B cell (primary cell): ENCODE measurements at regions not wholly inside any gene's neighbourhood (a gene's known extent, or its start where the extent isn't known, plus 50 kb on each side); places are given as distances from the start of the nearest gene placed in this dataset.

Experiments used
- EZH2 ChIP-seq: IDR thresholded peaks from 2 replicates; pipeline ENCODE4 v1.6.1; 2012; ENCODE audit warnings: borderline replicate concordance, low read depth, mild to moderate bottlenecking, moderate library complexity, low read length; ENCODE audit not compliant: insufficient read depth, poor library complexity, severe bottlenecking
- TF ChIP-seq, protein P1 (sequence below): fragments of 200-600 bp; IDR thresholded peaks from one replicate; pipeline ENCODE4 v1.8.0; 2022; ENCODE audit warnings: antibody characterized with exemption, mild to moderate bottlenecking

DNA sequence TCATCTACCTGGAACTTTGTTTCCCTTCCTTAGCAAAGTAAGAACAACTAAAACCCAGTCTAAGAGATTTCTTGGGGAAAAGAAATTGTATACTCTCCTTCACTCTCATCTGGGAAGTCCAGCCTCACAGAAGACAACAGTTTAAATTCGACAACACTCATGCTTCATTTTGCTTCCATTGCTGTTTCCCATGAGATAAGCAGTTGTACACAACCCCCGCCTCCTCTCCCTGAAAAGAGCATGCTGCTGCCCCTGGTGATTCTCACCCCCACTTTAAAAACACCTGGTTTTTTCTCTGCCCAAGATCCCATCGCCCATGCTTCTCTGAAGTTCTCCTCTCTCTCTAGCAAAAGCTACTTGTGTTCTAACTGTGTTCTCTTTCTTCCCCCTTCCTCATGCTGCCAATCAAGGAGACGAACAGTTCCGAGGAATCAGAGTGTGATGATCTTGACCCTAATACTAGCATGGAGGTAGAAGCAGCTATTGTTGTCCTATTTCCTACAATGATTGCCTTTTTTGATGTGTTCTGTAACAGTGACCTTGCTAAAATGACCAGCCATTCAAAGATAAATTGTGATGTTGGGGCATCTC, 51.1 kb upstream of the UMPS start:
- TF ChIP-seq, protein P1, sequence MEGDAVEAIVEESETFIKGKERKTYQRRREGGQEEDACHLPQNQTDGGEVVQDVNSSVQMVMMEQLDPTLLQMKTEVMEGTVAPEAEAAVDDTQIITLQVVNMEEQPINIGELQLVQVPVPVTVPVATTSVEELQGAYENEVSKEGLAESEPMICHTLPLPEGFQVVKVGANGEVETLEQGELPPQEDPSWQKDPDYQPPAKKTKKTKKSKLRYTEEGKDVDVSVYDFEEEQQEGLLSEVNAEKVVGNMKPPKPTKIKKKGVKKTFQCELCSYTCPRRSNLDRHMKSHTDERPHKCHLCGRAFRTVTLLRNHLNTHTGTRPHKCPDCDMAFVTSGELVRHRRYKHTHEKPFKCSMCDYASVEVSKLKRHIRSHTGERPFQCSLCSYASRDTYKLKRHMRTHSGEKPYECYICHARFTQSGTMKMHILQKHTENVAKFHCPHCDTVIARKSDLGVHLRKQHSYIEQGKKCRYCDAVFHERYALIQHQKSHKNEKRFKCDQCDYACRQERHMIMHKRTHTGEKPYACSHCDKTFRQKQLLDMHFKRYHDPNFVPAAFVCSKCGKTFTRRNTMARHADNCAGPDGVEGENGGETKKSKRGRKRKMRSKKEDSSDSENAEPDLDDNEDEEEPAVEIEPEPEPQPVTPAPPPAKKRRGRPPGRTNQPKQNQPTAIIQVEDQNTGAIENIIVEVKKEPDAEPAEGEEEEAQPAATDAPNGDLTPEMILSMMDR: no peak
- TF ChIP-seq EZH2: no peak
